GM19395 (cell line): ENCODE measurements at regions not wholly inside any gene's neighbourhood (a gene's known extent, or its start where the extent isn't known, plus 50 kb on each side); places are given as distances from the start of the nearest gene placed in this dataset.

ENCODE experiments used
- ATAC-seq: cut with Tn5 transposase; IDR thresholded peaks from one replicate; pipeline ENCODE4 v1.9.1; 2021; ENCODE audit warnings: mild to moderate bottlenecking, moderate library complexity; ENCODE audit not compliant: unreplicated experiment

DNA sequence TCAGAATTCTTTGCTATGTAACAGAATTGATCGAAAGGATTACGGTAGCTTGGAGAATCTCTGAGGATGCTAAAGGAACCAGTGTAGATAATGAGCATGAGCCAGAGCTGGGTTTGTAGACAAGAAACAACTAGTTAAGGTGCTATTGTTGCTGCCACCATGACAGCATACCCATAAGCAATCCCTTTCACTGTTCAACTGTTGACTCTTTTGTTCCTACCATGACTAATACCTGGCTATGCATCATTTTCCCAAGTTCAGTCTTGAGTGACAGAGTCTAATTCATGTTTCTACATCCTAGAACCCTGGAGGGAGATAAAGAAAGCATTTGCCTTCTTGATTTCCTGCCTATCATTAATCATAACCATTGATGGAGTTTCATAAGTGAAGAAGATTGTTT is 600.3 kb downstream of the OTOL1 start:
- ATAC-seq, result no peak

DNA sequence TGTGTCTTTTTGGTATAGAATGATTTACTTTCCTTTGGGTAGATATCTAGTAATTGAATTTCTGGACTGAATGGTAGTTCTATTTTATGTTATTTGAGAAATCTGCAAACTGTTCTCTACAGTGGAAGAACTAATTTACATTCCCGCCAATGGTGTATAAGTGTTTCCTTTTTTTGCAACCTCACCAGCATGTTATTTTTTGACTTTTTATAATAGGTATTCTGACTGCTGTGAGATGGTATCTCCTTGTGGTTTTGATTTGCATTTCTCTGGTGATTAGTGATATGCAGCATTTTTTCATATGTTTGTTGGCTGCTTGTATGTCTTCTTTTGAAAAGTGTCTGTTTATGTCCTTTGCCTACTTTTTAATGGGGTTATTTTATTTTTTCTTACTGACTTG is 607.2 kb downstream of the OTOL1 start:
- no peak for ATAC-seq

DNA sequence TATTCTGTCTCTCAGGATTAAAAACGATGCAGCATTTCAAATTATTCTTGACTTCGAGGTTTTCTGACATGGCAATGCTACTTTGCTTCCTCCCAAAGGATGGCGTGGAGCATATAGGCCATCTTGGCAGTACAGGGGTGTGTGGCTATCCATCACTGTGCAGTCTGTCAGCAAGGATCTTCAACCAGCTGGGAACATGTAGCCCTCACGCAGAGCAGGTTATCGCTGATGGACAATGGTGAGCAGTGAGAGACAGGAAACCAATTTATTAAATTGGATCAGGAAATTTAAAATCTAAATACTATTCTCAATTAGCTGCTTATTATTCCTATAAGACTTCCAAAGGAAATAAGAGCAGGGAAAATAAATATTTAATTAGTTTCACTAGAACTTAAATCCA is 615.3 kb downstream of the OTOL1 start:
- no peak for ATAC-seq

DNA sequence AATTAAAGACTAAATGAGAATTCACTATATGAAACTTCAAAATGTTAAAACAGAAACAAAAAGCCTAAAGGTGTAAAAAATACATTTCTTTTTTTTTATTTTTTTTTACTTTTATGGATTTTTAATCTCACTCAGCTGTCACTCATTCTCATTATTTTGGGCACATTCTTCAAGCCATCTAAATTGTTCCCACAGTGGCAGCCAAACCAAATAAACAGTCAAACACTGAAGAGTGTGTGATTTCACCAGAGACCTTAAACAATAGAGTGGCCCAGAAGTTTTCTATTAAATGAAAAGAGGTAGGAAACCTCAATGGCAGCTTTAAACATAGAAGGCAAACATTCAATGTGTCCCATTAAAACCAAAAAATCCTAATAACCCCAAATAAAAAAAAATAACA is 616.1 kb downstream of the OTOL1 start:
- ATAC-seq, result no peak

DNA sequence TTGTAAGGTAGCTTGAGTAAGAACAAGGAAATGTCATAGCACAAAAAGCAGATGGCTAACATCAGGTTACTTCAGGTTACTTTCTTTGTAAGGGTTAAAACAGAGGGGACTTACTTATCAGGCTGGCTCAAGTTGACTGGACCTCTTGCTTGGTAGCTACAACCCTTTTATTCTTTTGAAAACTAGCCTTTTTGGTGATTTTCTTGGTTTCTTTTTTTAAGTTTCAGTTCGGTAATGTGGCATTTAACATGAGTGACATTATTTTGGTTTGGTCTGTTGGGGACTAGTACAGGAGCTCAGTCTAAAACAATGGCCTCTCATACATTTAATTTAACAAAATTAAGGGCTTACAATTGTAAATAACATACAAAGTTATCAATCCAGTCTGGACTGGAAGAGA is 621.4 kb downstream of the OTOL1 start:
- ATAC-seq, result no peak

DNA sequence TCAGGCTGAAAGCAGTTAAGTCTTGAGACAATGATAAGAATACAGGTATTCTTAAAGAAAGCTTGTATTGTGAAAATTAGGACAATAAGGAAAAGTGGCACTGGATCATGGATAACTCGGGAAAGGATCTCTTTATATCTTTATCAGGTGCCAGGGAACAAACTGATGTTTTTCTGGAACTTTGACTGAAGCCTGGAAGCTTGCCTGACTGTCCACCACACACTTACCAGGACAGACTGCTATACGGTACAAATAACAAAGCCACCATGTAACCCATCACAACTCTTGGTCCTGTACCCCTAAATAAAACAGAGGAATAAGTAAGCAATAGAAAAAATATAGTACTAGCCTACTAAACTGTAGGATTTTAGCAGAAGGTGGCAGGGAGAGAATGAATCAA is 623.0 kb downstream of the OTOL1 start:
- ATAC-seq, result no peak

DNA sequence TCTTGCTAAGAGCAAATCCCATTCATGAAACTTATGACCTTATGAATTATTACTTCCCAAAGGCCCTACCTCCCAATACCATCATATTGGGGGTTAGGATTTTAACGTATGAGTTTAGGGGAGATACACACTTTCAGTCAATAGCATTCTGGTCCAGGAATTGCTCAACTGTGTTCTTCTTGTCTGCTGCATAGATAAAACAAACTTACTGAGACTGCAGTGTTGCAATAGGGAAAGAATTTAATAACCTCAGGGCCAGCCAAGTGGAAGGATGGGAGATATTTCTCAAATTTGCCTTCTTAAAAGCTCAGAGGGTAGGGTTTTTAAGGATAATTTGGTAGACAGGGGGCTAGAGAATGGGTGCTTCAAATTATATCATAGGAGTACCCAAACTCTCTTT is 625.8 kb downstream of the OTOL1 start:
- ATAC-seq, result no peak

DNA sequence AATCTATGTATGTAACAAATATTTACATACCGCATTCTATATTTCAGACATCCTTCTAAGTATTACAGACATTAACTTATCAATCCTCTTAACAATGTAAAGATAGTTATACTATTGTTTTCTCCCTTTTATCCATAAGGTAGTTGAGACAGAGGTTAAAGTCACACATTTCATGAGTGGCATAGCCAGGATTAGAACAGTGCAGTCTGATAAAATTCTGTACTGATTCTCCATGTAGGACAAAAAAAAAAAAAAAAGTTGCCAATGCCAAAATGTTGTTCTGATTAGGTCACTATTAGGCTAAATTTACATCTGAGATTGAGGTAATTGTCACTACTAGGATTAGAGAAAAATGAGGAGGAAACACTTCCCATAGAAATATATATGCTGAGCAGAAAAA is 629.2 kb downstream of the OTOL1 start:
- ATAC-seq, result no peak

DNA sequence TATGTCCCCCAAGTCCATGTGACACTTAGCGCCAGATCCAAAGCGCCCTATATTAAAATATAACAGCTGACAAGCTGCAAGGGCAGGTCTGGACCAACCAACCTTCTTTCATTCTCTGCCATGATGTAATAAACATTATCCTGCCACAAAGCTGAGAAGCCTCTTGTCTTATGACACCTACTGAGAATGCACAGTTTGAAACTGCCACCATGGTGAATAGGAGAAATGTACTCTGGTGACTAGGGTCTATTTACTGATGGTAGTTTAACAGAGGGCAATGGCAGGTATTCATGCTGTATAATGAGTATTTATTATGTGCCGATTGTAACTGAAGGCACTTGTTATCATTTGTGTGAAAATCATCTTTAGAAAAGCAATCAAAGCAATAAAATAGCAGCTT is 634.0 kb downstream of the OTOL1 start:
- ATAC-seq, result no peak

DNA sequence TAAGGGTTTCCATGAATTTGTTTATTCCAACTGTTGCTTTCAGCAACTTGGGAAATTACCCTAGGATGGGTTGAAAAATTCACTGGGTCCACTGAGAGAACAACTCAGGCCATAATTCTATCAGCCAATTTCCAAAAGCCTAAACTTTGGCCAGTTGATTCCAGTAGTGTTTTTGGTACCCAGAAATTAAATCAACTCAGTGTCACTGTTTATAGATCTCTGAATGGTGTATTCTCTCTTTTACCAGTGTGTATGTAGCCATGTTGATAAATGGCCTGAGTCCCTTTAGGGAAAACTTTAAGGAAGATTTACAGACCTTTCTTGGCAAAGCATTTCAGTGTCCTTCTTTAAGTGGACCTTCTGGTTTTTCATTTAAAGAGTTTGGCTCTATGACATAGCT is 636.4 kb downstream of the OTOL1 start:
- ATAC-seq, result no peak

DNA sequence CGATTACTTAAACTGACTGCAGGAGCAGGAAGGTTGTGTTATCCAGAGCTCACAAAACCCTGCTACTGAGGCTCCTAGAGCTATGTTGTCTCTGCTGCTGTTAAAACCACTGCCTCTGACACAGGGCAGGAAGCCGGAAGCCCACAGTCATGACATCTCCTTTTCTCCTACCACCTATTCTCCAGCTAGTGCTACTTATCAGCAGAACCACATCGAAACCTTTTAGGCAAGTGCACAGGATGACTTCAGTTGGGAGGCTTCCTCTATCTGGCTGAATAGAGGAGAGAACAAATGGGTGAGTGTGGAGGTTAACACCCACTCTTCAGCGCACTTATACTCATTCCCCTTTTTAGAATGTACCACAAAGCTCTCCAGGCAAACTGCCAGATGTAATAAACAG is 638.0 kb downstream of the OTOL1 start:
- ATAC-seq, result no peak

DNA sequence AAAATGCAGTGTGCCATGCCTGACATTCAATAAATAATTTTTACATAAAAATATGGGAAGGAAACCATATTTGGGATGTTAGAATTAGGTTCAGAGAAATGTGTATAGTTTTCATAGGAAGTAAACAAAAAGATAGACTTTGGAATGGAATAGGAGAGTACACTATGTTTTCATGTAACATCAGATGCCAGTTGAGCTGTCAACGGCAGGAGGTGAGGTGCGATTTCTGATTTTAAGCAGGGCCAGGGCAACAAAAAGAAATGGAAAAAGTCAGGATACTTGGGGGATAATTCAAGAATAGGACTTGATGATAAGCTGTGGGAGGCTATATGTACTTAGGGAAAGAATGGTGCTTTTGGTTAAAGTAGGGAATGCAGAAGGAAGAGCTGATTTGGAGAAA is 639.5 kb downstream of the OTOL1 start:
- no peak for ATAC-seq

DNA sequence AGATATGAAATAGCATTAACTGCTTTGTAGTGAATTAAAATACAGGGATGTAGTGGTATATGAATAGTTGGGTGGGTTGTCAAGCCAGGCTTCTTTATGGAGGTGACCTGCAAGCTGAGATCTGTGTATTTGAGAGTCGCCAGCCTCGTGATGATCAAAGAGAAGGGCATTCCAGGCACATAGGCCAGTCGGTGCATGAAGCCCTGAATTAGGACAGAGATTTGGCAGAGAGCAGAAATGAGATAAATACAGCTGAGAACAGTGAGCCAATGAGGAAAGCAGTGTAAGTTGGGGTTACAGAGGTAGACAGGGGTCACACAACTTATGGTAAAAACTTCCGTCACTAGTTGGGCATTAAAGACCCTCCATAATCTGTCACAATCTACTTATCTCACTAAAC is 641.9 kb downstream of the OTOL1 start:
- no peak for ATAC-seq

DNA sequence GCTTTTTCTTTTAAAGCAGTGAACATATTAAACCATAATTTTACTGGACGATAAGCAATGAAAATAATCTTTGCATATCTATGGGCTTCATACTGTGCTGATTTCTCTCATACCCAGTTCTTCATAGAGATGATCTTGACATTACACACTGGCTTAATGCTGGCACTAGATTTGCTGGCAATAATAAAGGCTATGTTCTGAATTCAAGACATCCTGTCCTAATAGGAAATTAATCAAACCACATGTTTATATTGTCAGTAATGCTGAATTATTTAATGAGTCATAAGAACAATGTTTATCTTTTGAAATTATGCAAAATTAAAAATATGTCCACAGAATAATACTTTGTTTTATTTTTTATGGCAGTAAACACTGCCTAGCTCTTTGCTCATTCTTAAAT is 643.2 kb downstream of the OTOL1 start:
- no peak for ATAC-seq

DNA sequence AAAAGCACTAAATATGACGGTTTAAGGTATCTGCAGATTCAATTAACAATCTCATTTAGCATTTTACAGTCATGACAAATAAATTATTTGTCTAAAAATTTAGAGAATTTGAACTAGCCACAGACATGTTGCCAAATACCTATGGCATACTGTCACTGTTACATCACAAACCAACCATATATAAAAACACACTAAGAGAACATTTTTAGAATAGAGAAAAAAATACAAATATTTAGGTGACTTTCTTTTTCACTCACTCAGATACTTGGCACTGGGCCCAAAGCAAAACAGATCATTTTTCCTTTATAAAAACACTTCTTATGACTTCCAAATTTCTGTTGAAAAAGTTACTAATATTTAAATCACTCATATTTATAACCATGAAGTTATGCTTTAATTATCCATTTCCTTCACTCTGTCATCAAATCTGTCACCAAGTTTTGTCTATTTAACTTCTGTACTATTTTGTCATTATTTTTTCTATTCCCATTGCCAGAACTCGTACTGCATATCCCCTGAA is 644.7 kb downstream of the OTOL1 start:
- no peak for ATAC-seq

DNA sequence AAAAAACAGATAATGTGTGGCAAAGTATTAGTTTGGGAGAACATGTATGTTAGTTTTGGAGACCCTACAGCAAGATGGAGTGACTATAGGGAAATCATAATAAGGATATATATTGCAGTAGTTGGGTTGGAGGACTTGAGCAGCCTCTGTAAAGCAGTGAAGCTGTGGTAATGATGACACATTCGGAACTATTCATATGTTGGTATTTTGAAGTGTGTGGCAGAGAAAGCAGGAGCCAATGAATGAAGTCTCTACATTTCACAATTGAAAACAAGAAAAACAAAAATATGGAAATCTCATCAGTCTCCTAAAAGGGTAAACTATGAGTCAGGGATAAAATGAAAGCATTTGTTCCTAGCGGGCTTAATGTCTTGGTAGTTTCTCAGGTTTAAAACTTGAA is 645.9 kb downstream of the OTOL1 start:
- no peak for ATAC-seq

DNA sequence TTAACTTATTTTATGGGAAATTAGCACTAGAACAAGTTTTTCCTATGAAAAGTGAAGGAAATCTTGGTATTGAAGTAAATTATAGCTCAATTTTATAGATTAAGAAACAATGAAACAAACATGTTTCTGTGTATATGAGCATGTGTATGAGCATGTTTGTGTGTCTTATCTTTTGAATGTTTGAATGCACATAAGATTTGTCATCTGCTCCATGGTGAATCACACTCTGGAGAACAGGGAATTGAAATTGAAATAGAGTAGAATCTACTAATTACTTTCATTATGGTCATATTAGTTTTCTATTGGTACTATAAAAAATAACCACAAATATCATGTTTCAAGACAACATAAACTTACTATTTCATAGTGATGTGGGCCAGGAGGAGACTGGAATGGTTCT is 646.6 kb downstream of the OTOL1 start:
- ATAC-seq, result no peak

DNA sequence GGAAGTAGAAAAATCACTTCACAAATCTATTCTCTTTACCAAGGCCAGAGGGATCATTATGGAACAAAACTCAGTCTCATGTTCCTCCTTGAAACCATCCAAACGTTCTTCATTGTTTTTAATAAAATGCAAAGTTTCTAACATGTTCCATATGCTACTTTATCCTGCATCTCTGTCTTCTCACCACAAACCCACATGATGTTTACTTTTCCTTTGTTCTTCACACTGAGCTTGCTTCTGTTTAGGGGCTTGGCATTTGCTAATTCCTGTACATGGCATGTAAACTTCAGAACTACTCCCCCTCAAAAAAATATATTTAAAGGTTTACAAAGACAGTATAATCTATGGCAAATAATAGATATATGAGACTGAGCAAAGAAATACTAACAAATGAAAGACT is 651.4 kb downstream of the OTOL1 start:
- no peak for ATAC-seq

DNA sequence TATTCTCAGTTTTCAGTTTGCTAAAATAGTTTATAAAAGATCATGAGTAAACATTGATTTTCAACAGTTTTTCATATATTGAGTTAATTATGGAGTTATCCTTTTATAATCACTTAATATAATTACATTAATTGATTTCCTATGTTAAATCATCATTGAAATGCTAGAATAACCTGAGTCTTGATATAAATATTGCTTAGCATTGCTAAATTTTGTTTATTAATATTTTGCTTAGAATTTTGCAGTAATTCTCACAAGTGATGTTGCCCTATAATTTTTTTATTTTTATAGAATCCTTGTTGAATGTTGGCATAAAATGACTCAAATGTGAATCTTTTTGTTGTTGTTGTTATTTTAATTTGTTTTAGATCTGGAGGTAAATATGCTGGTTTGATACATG is 654.2 kb downstream of the OTOL1 start:
- ATAC-seq, result no peak

DNA sequence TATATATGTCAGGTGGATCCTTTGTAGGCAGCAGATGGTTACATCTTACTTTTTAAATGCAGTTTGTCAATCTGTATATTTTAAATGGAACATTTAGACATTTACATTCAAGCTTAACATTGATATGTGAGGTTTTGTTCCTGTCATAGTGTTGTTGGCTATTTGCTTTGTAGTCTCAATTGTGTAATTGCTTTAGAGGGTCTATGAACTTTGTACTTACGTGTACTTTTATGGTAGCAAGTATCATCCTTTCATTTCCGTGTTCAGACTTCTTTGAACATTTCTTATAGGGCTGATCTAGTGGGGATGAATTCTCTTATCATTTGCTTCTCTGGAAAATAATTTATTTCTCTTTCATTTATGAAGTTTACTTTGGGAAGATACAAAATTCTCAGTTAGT is 656.0 kb downstream of the OTOL1 start:
- ATAC-seq, result no peak

DNA sequence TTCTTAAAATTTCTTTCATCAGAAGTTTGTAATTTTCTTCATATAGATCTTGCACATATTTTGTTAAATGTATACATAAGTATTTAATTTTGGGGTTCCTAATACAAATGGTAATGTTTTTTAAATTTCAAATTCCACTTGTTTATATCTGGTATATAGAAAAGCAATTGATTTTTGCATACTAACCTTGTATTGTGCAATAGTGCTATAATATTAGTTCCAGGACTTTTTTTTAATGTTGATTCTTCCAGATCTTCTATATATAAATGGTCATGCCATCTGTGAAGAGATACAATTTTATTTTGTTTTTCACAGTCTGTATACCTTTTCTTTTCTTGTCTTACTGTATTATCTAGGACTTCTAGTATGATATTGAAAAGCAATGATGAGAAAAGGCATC is 665.0 kb downstream of the OTOL1 start:
- ATAC-seq, result no peak

DNA sequence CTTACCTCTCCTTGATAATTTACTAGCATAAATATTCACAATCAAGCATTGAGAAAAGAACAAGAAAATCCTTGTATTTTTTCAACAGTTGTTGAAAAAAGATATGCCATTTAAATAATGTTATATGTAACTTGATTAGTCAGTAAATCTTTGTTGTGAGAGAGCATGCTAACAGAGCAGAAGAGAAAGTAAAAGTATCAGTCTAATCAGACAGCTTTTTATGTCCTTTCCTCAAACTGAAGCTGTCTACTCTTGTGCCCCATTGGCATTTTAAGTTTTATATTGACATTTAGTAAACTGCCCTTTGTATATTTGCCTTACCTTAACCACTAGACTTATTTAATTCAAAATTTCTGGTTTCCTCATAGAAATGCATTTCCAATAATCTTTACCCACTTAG is 668.7 kb downstream of the OTOL1 start:
- no peak for ATAC-seq

DNA sequence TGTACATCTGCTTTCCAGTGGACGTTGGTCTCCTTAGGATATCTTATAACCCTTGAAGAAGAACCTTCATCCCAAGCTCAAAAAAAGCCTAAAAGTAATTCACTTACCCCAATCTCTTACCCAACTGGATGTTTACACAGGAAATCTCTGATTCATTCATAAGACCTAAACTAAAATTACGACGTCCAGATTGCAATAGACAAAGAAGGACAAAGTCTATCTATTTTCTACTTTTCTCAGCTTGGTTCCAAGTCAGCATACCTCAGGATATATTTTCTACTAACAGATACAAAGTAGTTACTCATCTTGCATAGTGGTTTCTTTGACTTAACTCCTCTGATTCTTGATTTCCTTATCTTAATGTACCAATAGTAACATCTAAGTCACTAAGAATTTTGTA is 669.9 kb downstream of the OTOL1 start:
- ATAC-seq, result no peak

DNA sequence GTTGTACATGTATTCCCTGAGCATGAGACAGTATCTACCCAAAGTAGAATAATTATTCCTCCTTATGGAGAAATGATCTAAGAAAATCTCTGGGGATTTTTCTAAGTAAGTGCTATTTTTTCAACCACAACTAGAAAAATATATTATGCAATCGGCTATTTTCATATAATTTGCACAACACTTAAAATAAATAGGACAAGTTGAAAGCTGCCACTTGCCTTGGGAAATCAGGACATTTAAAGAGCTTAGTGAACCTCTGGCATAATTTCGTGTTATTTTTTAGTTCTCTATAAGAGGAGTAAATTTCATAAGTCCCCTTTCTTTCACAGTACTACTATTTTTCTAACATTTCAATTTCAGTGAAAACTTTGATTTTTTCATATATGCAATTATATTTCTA is 672.1 kb downstream of the OTOL1 start:
- ATAC-seq, result no peak
